Ascending aorta (tissue), 2 donors: ENCODE measurements at regions not wholly inside any gene's neighbourhood (a gene's known extent, or its start where the extent isn't known, plus 50 kb on each side); places are given as distances from the start of the nearest gene placed in this dataset.

ENCODE experiments used
- DNase-seq, 2 donors: peaks; one replicate each; pipeline ENCODE4 v3.0.0-alpha.2; 2019; ENCODE audit warnings: low spot score in 2 of 2
- H3K27ac ChIP-seq, 2 donors: fragments of 200-600 bp; sonication (generic); one replicate each; pipeline ENCODE4 v1.5.1; 2016 to 2017; ENCODE audit warnings: mild to moderate bottlenecking in 1 of 2
- H3K27me3 ChIP-seq: fragments of 200-600 bp; sonication (generic); one replicate; pipeline ENCODE4 v1.5.1; 2017
- H3K36me3 ChIP-seq, 2 donors: fragments of 200-600 bp; sonication (generic); one replicate each; pipeline ENCODE4 v1.5.1; 2016
- H3K4me1 ChIP-seq, 2 donors: fragments of 200-600 bp; sonication (generic); one replicate each; pipeline ENCODE4 v1.5.1; 2016 to 2017; ENCODE audit warnings: mild to moderate bottlenecking in 1 of 2
- H3K4me3 ChIP-seq, 2 donors: fragments of 200-600 bp; sonication (generic); one replicate each; pipeline ENCODE4 v1.5.1; 2016 to 2017; ENCODE audit warnings: mild to moderate bottlenecking in 1 of 2
- H3K9me3 ChIP-seq, 2 donors: fragments of 200-600 bp; sonication (generic); one replicate each; pipeline ENCODE4 v1.5.1; 2016
- intact Hi-C: fragments of 100-400 bp; cut with DNase I; formaldehyde crosslinking; loops from one replicate; pipeline ENCODE4 v1.15.1; 2023
- TF ChIP-seq, protein P1 (sequence below), 3 experiments: fragments of 200-600 bp in 2 of 3; fragments of 450-650 bp in 1 of 3; sonication (generic) in 2 of 3; IDR thresholded peaks; one replicate each; pipeline ENCODE4 v1.5.1; 2016 to 2019; ENCODE audit warnings: antibody characterized with exemption in 3 of 3, mild to moderate bottlenecking in 1 of 3, moderate library complexity in 1 of 3

DNA sequence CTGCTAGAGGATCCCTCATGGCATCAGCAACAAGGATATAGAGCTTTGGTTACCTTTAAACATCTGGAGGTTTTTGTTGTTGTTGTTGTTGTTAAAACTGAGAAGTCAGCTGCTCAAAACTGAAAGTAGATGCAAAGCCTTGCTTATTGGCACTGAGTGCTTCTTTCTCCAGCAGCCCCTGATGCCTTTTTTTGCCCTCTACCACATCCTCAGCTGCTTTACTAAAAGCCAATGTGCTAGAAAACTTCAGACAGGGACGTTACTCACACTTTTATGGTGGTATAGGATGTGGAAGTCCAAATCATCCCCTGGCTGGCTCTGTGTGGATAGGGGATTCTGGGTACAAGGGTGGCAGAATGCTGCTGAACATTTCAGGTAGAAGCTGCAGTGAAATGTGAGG is 78.3 kb upstream of the CHST9 start:
- Histone ChIP-seq H3K27ac (no peak overlapping the region), H3K36me3 (no peaks in the 10 kb centered on the region), H3K4me1 (no peaks in the 10 kb centered on the region), H3K4me3 (no peak overlapping the region), H3K27me3 (no peaks in the 10 kb centered on the region), H3K9me3 (no peaks in the 10 kb centered on the region)
- TF ChIP-seq, protein P1, sequence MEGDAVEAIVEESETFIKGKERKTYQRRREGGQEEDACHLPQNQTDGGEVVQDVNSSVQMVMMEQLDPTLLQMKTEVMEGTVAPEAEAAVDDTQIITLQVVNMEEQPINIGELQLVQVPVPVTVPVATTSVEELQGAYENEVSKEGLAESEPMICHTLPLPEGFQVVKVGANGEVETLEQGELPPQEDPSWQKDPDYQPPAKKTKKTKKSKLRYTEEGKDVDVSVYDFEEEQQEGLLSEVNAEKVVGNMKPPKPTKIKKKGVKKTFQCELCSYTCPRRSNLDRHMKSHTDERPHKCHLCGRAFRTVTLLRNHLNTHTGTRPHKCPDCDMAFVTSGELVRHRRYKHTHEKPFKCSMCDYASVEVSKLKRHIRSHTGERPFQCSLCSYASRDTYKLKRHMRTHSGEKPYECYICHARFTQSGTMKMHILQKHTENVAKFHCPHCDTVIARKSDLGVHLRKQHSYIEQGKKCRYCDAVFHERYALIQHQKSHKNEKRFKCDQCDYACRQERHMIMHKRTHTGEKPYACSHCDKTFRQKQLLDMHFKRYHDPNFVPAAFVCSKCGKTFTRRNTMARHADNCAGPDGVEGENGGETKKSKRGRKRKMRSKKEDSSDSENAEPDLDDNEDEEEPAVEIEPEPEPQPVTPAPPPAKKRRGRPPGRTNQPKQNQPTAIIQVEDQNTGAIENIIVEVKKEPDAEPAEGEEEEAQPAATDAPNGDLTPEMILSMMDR (IDR thresholded peaks at IDR 0.05) = no peak
- intact Hi-C loops = no loop called here
- DNase-seq = no peak

DNA sequence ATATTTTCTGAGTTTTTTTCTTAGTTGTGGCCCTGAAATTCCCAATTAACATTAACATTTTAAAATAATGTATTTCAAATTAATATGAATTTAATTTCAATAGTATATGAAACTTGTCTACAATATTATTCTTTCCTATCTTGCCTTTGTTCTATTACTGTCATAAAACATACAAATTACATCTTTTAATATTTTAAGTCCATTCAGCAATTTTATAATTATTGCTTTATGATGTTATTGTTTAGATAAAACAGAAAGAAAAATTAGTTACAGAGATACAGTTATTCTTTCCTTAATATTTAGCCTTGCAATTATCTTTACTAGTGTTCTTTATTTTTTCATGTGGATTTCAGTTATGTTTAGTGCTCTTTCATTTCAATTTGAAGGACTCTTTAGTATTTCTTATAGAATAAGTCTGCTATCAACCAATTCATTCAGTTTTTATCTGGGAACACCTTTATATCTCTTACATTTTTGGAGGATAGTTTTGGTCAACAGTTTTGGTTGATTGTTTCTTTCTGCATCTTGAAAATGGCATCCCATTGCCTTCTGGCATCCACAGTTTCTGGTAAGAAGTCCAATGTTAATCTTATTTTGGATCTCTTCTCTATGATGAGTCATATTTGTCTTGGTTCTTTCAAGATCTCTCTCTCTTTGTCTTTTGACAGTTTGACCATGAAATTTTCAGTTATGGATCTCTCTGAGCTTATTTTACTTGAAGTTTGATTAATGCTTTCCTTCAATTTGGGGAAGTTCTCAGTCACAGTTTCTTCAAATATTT is 76.9 kb upstream of the CHST9 start:
- no peak for DNase-seq
- intact Hi-C loops = no loop called here
- no peak overlapping the region for H3K27ac ChIP-seq
- H3K4me1 ChIP-seq = no peaks in the 10 kb centered on the region
- no peaks in the 10 kb centered on the region for H3K36me3 ChIP-seq
- no peak overlapping the region for H3K4me3 ChIP-seq
- no peaks in the 10 kb centered on the region for H3K9me3 ChIP-seq
- H3K27me3 ChIP-seq = no peaks in the 10 kb centered on the region
- TF ChIP-seq, protein P1 (IDR thresholded peaks at IDR 0.05) = no peak

DNA sequence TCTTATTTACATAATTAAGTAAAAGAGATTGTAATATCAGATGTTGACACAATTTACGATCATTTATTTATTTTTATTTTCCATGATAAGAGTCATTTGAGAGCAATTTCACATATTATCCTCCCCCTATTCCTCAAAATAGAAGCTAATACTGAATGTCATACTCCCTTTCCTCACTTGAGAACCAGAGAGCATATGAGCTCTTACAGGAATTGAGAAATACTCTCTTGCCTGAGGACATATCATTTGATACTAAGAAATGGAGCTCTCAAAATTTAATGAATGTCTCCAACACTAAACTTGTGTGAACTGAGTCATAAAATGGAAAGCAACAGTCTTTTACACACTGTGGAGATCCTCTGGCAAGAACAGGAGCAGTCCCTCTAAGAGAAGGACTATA is 68.5 kb upstream of the CHST9 start:
- TF ChIP-seq, protein P1 (IDR thresholded peaks at IDR 0.05) = no peak
- Histone ChIP-seq H3K4me3 (no peak overlapping the region), H3K27me3 (no peaks in the 10 kb centered on the region), H3K4me1 (no peaks in the 10 kb centered on the region), H3K36me3 (no peaks in the 10 kb centered on the region), H3K27ac (no peak overlapping the region), H3K9me3 (no peaks in the 10 kb centered on the region)
- DNase-seq = no peak
- intact Hi-C loops = no loop called here

DNA sequence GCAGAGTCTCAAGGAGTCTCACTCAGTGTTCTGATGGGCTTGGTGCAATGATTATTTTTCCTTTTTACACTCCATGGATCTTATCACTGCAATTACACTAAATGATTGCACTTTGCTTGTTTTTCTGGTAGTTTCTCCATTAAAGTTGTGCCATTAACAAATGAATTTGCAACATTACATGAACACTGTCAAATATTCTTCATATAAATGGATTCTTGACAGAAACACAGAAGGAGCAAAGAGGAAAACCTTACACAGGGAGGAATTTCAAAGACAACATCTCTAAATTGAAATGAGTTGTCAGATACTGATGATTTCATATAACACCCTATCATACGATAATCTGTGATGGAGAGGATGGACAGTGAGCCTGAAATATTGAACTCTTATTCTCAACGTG is 65.4 kb upstream of the CHST9 start:
- H3K9me3 ChIP-seq = no peaks in the 10 kb centered on the region
- no peak overlapping the region for H3K4me3 ChIP-seq
- no peaks in the 10 kb centered on the region for H3K36me3 ChIP-seq
- no peak for DNase-seq
- intact Hi-C loops = no loop called here
- TF ChIP-seq, protein P1 (IDR thresholded peaks at IDR 0.05) = no peak
- H3K27me3 ChIP-seq = no peaks in the 10 kb centered on the region
- no peak overlapping the region for H3K27ac ChIP-seq
- no peaks in the 10 kb centered on the region for H3K4me1 ChIP-seq

DNA sequence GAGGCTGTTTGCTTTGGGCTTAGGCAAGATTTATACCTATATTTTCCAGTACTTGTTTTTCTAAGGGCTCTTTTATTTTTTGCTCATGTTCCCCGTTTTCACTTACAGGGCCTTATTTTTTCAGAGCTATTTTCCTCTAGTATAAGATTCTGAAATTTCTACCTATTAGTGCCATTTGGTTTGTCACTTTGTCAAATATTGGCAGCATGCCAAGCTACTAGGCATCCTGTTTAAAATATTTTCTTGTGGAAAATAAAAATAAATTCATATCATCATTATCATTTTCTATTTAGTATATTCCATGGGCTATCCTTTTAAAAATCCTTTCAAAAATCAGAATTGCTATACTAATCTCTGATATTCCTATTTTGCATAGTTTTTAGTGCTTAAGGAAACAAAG is 64.8 kb upstream of the CHST9 start:
- no peak overlapping the region for H3K4me3 ChIP-seq
- intact Hi-C loops = no loop called here
- no peaks in the 10 kb centered on the region for H3K4me1 ChIP-seq
- no peaks in the 10 kb centered on the region for H3K36me3 ChIP-seq
- H3K9me3 ChIP-seq = no peaks in the 10 kb centered on the region
- TF ChIP-seq, protein P1 (IDR thresholded peaks at IDR 0.05) = no peak
- DNase-seq = no peak
- no peaks in the 10 kb centered on the region for H3K27me3 ChIP-seq
- H3K27ac ChIP-seq = no peak overlapping the region

DNA sequence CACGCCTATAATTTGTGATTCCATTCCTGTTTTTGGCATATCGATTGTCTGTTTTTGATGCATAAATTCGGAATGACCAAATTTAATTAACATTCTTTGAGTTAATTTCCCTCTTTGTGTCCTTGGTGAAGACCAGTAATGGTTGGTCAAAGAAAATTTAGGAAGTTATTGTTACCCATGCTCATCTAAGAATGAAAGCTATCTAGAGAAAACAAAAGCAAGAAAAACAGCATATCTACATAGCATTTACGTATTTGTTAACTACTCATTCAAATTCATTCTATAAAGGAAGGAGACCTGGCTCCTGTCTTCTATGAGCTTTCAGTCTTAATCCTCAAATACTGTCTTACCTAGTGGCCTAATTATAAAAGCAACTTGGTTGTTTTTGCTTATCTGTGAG is 59.2 kb upstream of the CHST9 start:
- Histone ChIP-seq H3K27ac (no peak overlapping the region), H3K4me3 (no peak overlapping the region), H3K4me1 (no peaks in the 10 kb centered on the region), H3K9me3 (no peaks in the 10 kb centered on the region), H3K27me3 (no peaks in the 10 kb centered on the region), H3K36me3 (no peaks in the 10 kb centered on the region)
- DNase-seq = no peak
- TF ChIP-seq, protein P1 (IDR thresholded peaks at IDR 0.05) = no peak
- intact Hi-C loops = no loop called here
